ENCODE measurements at regions not wholly inside any gene's neighbourhood (a gene's known extent, or its start where the extent isn't known, plus 50 kb on each side); places are given as distances from the start of the nearest gene placed in this dataset.
A peak's percentile ranks its signal among the peaks of the same experiment; 100 is the strongest.

DNA sequence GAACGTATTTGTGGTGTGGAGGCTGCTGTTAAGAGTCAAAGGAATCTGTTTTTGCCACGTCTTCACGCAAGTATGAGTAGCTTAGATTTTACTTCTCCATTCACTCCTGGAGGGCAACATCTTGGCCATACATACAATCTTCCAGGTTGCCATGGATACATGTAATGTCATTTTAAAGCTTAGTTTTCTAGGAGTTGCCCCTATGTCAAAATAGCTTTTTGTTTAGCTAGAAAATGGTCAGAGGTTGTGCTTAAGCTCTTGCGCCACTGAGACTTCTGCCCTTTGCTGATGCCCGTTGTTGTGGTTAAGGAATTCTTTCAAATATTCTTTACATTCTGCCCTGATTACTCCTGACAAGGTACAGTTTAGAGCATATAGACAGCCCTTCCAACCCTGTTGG is 245.4 kb upstream of the TFPI start:
- DNase-seq: no peak

DNA sequence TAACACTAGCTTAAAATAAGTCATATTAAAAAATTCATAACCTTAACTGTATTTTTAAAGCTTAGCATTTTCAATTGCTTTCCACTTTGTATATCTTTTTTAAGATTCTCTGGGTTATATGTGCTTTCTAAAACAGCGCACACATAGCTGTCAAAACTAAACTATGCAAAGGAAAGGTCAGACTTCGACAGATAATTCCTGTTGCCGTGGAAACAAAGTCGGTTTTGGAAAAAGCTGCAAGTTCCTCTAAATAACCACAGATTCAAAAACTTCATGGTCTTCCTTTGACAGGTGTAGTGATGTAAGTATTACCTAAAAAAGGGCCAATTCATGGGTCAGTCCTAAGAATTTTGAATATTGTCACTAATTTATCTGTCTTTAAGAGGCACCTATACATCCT is 249.6 kb upstream of the TFPI start:
- DNase-seq: no peak

DNA sequence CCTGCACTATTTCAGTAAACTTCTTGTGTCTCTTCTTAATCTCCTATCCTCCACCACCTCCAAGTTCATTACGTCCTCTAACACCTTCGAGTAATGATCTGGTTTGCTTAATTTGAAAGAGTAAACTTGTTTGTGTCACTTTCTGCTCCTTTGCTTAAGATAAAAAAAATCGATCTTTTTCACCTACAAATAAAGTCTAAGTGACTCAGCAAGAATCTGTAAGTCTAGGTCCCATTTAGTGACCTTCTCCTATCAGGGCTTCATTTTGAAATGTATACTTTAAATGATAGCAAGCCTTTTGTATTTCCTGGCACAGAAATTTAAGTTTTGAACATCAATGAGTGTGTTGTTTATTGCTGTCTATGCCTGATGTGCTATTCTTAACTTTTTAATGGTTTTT is 260.9 kb upstream of the TFPI start:
- DNase-seq: no peak

DNA sequence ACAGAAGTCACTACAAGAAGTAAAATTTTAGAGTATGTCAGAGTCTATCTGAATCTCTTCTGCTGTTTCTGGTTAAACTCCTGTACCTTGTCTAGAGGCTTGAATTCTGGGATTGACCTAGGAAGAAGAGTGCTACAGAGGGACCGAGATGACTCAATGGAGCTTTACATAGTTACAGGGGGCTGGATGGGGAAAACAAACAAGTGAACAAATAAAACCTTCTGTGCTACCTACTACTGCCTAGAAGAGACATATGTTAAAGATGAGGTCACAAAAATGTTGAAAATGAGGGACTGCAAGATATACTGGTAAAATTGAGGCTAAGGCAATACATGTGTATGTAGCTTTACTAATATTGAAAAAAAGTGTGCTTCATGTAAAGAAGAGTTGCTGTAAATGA is 265.4 kb upstream of the TFPI start:
- DNase-seq: no peak

DNA sequence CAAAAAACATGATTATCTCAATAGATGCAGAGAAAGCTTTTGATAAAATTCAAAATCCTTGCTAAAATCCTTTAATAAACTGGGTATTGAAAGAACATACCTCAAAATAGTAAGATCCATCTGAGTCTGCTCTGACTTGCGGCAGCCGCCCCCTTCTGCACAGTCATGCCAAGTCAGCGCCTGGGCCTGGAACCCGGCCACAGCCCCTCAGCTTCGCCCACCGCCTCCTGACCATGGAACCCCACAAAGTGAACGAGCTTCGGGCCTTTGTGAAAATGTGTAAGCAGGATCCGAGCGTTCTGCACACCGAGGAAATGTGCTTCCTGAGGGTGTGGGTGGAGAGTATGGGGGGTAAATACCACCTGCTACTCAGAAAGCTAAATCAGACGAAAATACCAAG is 270.9 kb upstream of the TFPI start:
- no peak for DNase-seq

DNA sequence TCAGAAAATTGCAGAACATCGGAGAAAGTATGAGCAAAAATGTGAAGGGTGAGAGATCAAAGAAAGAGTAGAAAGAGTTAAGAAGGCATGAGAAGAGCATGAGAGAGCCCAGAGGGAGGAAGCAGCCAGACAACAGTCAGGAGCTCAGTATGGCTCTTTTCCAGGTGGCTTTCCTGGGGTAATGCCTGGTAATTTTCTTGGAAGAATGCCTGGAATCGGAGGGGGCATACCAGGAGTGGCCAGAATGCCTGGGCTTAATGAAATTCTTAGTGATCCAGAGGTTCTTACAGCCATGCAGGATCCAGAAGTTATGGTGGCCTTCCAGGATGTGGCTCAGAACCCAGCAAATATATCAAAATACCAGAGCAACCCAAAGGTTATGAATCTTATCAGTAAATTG is 271.8 kb upstream of the TFPI start:
- no peak for DNase-seq

DNA sequence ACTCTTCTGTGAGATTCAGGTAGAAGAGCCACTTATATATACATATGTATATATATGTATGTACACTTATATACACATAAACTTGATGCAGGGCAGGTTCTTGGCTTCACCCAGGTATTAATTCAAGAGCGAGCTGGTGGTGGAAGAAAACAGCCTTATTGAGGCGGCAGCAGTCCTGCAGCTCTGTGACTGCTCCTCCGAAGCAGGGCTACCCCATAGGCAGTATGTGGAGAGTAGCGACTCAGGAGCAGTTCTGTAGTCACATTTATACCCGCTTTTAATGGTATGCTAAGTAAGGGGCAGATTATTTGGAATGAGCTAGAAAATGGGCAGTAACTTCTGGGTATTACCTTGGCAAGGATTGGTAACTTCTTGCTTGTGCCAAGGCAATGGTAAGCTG is 280.6 kb upstream of the TFPI start:
- no peak for DNase-seq

DNA sequence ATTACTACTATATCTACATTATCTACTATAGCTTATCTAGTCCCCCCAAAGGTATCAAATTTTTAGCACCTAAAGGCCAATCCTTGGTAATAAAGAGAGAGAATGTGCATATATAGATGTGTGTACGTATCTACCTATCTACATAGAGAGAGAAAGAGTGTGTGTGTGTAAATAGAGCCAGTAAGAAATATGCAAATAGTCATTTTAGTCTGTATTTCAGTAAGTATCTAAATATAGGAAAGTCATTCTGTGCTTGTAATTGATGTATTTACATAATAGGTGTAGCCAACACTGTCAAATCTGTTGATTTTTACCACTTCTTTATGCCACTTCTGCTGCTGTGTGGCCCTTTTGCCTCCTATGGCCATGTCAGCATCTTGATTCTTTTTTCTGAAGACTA is 284.5 kb upstream of the TFPI start:
- no peak for DNase-seq

DNA sequence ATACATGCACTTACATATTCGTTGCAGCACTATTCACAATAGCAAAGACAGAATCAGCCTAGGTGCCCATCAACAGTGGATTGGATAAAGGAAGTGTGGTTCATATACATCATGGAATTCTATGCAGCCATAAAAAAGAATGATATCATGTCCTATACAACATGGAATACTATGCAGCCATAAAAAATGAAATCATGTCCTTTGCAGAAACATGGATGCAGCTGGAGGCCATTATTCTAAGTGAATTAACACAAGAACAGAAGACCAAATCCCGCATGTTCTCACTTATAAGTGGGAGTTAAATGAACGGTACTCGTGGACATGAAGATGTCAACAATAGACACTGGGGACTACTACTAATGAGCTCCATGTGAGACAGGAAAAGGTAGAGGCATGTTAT is 288.1 kb upstream of the TFPI start:
- DNase-seq: no peak

DNA sequence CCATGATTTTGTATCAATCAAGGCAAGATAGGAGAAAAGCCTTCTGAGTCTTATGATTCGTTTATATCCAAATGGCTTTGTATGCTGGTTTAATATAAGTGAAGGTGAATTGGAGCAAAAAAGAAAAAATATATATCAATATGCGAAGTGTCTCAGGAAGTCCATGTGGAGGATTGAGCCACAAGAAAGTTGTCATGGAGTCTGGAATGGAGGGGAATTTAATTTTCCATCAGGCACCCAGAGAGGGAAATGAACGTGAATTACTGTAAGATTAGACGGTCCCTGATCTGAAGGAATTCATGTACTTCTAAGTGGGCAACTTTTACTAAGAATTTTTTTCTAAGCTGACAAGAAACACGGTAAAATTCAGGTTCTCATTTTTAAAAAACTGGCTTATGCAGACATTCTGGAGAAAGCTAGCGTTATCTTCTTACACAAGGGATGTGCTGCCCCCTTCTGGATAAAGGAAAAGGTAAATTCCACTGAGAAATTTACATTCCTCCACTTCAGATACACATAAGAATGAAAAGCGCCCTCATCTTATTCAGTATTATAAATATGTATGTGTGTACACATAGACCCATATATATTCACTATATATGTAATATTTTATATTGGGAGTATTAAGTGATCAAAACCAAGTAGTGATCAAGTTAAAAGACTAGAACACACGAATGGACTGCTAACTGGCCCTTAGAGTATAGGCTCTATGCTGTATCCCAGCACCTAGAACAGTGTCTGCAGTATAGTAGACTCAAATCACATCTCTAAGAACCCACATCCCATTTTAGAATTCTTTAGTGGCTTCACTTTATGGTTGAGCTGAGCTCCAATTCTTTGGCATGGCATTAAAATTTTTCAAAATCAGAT is 289.0 kb upstream of the TFPI start:
- peak; percentile 12 to 75 (median 28) for DNase-seq

DNA sequence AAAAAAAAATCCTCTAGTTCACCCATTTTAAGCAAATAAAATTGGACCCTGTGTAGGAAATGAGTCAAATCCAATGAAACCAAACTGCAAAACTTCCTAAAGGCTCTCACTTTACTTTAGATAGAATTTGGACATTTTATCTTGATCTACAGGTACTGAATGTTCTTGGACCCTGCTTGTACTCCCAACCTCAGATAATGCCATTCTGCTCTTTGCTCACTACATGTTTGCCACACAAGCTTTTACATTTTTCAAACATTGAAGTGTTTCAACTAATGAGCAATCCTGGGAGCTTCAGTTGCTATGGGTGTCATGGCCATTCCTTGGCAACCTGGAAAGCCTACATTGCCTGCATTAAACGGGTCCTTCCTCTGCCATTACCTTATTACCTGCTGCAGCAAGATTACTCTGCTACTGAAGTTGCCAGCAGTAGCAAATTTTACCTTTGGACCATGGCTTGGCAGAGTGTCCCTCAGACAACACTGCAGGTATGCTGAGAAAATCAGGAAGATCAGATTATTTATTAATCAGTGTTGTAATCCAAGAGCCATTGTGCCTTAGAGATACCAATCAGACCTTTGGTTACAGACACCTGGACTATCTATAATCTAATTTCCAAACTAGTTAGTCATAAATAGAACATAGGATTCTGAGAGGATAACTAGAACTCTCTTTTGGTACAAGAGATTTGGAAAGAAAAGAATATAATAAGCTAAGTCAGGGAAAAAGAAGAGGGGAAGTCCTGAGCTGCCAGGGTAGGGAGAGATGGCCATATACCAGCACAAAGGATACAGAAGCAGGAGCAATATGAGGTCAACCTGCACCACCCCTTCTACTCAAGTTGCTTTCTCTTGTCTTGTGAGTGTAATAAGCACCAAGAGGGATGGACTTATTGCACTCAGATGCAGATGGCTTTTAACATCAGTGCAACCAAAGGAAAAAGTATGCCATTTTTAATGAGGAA is 293.3 kb upstream of the TFPI start:
- DNase-seq: no peak

DNA sequence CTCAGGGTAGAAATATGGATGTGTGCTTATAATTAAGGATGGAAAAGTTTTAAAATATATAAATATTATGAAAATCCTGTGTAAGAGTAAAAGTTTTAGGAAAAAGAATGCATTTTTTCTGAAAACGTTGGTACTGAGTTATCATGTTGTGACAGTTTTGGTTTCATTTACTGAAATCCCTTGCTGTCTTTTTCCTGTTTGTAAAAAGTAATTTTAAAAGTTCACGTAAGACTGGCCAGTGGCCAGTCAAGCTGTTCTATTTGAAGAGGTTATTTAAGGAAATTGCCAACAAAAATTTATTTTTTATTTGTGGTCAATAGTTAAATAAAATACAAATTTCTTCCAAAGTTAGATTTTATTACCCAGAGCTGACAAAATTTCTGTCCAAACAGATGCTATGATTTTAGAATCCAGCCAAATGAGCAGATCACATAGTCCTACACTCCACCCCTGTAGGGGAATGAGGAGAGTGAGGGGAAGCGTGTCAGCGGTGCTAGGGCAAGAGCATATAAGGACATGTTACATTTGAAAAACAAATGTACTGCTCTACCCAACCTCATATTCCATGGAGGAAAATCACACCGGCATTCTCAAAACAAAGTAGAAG is 297.8 kb upstream of the TFPI start:
- no peak for DNase-seq

DNA sequence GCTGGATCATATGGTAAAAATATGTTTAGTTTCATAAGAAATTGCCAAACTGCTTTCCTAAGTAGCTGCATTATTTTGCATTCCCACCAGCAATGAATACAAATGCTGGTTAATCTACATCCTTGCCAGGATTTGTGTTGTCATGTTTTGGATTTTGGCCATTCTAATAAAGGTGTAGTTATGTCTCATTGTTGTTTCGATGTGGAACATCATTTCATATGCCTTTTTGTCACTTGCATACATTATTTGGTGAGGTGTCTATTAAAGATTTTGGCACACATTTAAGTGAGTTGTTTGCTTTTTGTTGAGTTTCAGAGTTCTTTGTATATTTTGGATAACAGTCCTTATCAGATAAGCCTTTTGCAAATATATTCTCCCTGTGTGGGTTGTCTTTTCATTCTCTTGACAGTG is 299.2 kb upstream of the TFPI start:
- no peak for DNase-seq

DNA sequence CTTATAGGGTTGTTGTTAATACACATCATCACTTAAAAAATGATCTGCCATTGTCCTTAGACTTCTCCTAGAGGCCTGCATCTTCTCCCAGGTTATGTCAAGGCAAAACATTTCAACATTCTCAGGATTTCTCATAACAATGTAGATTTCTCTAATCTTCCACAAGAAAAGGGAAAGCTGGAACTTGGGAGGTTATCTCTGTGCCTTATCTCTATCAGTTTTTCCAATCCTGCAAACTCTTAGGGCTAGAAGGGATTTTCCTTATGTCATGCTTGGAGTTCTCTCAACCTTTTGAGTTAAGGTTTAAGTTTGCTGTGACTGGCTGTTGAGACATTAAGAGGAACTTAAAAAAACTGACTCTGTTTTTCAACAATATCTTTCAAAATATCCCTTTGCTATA is 300.6 kb upstream of the TFPI start:
- DNase-seq: no peak

DNA sequence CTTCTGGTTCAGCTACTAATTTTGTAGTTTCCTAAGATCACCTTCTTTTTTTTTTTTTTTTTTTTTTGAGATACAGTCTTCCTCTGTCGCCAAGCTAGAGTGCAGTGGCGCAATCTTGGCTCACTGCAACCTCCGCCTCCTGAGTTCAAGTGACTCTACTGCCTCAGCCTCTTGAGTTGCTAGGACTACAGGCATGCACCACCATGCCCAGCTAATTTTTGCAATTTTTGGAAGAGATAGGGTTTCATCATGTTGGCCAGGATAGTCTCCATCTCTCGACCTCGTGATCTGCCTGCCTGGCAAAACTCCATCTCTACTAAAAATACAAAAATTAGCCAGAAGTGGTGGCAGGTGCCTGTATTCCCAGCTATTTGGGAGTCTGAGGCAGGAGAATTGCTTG is 301.5 kb upstream of the TFPI start:
- DNase-seq: no peak

DNA sequence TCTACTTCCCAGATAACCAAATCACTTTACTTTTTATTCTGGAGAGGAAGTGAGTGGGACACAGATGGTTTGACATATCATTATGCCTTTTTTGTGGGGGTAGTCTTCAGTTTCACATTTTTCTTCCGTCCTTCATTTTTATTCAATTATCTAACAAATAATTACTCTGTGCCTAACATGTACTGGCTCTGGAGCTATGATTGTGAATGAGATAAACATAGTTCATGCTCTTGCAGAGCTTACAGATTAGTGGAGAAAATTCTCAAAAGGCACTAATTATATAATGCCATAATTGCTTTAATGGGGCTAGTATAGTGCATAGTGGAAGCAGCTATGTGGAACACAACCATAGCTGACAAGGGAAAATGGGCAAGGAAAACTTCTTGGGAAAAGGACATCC is 303.6 kb upstream of the TFPI start:
- DNase-seq: peak in 1 of 3 experiments; percentile 22

DNA sequence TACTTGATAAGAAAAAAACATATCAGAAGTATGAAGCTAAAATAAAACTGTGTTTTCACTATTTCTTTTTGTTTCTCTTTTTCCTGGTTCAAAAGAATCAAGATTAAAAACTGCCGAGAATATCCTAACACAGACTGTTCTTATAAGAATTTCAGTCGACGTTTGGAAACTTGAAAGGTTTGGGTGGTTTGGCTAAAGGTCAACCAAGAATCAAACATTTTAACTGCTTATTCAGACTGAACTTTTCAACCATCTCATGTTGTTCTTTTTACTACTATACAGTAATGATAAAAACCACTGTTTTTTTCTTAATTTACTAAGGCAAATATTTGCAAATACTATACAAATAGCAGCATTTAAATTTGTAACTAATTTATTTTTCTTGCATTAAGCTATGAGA is 308.5 kb upstream of the TFPI start:
- no peak for DNase-seq

DNA sequence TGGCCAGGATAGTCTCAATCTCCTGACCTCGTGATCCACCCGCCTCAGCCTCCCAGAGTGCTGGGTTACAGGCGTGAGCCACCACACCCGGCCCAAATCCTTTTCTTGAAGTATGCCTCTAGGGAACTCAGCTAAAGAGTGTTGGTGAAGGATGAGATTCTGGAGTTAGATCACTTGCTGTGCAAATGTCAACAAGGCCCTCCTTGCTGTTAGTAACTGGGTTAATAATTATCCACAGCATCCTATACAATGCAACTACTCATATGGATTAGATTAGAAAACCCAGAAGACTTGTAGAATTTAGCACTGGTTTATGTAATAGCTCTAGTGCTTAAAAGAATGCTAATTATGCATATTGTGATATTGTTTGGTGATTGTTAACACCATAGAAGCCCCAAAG is 310.8 kb upstream of the TFPI start:
- DNase-seq: no peak

DNA sequence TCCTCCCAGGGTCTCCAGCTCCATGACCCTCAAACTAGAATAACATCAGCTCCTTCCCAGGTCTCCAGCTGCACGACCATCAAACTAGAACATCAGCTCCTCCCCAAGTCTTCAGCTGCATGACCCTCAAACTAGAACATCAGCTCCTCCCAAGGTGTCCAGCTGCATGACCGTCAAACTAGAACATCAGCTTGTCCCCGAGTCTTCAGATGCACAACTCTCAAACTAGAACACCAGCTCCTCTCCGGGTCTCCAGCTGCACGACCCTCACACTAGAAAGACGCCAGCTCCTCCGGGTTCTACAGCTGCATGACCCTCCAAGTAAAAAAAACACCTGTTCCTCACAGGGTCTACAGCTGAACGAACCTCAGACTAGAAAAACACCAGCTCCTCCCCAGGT is 312.9 kb upstream of the TFPI start:
- no peak for DNase-seq

DNA sequence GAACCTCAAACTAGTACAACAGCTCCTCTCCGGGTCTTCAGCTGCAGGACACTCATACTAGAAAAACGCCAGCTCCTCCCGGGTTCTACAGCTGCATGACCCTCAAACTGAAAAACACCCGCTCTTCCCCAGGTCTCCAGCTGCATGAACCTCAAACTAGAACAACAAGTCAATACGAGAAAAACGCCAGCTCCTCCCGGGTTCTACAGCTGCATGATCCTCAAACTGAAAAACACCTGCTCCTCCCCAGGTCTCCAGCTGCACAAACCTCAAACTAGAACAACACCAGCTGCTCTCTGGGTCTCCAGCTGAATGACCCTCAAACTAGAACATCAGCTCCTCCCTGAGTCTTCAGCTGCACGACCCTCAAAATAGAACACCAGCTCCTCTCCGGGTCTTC is 315.0 kb upstream of the TFPI start:
- no peak for DNase-seq

DNA sequence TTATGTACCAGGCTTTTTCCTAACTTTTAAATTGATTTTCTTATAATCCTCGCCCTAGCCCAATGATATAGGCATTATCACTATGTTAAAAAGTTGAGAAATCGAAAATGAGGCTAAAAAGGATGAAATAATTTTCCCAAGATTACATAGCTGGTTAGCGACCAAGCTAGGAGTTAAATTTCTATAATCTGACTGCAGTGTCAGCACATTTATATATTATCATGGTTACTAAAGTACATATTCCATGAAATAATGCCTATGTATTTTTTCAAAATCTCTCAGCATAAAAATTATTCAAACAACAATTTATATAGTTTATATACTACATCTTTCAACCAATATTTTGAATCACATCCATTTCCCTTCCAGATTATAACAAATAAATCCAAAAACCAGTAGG is 317.3 kb upstream of the TFPI start:
- no peak for DNase-seq

DNA sequence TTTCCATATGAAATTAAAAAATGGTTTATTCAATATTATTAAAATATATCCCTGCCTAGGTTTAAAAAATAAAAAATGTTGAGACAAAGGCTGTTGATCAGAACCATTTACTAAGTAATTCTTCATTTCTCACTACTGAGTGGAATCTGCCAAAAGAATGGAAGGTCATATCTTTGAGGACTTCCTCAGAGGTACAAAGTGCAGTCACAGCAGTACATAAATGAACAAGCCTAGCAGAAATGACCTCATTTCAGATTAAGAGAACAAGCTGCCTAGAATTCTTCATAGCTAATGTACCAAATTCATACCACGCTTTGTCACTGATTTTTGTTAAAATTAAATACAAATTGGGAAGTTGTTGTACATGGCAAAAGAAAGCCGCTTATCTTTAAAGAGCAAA is 318.9 kb upstream of the TFPI start:
- DNase-seq: no peak

DNA sequence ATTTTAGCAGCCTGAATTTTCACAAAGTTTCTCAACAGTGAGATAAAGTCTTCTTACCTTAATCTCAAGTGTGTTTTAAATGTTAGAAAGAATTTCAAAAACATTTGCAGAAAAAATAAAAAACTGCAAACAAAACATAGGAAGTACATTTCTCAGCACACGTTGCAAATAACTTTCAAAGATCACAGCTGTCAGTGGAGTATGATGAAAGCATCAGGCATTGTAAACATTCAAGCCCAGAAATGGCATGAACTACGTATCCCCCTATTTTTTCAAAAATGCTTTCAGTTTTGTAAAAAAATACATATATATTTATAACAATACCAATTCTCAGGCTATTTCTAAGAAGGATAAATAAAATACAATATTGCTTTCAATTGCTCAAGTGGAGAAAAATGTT is 320.6 kb upstream of the TFPI start:
- DNase-seq: no peak
